ENCODE measurements at regions not wholly inside any gene's neighbourhood (a gene's known extent, or its start where the extent isn't known, plus 50 kb on each side); places are given as distances from the start of the nearest gene placed in this dataset.

DNA sequence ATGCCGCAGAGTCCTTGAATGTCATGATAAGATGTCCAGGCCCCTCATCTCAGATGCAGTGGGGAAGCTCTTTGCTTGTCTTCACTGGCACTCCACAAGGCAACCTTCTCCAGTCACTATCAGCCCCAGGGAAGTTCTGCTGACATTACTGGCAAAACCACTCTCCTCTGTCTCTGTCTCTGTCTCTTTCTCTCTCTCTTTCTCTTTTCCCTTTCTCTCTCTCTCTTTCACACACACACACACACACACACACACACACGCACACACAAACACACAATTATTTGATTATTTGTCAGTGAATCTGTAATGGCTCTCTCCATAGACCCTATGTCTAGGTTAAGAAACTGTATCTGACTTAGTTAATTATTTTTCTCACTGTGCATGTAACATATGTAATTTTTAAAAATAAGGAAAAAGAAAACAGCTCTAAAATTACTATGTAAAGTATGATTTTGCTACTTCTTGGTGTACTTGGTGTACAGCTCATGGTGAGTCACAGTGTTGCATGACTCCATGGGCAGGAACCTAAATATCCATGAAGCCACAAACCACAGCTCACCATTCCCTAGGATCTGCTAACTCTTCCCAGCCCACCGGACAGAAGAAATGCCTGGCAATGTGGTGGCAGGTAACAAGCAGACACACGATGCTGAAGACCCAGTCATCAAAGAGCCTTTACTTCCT, 594.9 kb upstream of the ID2 start:
- no peak for DNase-seq (ENCODE audit: low spot score)

DNA sequence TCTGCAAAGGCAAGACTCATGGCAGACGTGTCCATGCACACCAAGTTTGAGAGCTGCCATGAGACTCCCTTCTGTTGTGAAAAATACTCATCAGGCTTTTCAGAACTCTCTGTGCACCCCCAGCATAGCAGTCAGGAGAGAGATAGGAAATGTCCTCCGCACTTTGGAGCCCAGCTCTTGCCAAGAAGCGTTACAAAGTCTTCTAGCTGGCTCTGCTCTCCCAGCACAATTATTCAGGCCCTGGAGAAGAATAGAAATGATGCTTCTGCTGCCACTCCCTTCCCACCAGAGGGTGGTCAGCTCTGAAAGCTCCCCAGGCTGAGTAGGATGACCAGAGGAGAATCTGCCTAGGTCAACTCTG, 594.4 kb upstream of the ID2 start:
- DNase-seq (ENCODE audit: low spot score): no peak

GRCh38 chr2:8088810-8089209, 593.0 kb upstream of the ID2 start:
- no peak for DNase-seq (ENCODE audit: low spot score)

DNA sequence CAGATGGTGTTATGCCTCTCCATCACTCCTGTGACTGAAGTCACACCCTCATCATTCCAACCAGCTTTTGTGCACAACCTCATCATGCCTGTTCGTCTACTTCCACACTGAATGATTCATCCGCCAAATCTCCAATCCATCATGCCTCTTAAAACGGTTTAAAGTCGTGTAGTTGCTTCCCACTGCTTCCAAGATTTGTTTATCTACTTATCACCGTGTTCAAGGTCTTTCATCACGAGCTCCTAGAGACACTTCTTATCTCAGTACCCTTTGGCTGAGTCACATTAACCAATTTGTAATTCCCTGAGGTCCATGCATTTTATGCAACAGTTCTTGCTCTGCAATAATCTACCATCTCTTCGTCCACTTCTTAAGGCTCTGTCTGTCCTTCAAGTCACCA, 592.3 kb upstream of the ID2 start:
- DNase-seq (ENCODE audit: low spot score): no peak

DNA sequence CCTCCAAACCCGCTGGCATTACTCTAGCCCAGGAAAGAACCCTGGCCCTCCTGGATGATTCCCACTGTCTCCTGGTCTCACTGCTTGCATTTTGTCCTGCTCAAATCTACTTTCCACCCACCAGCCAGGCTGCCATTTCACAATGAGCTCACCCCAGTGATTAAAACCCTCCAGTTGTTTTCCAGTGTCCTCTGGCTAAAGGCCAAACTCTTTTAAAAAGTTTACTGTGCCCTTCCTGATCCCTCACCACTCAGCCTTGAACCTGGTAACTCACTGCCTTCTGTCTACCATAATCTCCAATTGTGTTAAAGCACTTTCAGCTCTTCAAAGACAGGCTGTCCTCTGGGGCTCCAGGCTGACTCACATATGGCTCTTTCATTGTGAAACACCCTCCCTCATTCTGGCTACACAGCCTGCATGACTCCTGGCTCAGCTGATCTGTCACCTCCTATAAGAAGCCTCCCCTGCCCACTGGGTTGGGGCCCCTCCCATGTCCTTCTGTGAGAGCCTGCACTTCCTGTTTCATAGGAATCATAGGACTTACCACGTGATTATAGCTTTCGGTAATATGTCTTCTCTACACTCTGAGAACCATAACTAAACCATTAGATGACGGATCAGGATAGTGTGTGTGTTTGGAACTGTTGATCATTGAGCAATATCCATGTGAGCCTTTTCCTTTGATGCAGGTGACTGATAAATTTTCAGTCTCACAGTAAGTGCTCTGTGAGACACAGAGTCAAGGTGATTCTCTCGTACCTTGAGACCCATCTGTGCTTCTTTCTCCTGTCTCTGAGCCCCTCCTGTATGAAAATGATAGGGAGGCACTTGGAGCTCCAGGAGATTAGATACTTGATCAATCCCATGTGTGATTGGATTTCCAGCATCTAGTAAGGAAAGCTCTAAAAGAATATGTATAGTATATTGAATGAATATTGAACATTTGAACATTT, 590.8 kb upstream of the ID2 start:
- DNase-seq (ENCODE audit: low spot score): no peak

- no peak for DNase-seq (ENCODE audit: low spot score)
Observed at GRCh38 chr2:8094526-8094925, 587.3 kb upstream of the ID2 start.

- no peak for DNase-seq (ENCODE audit: low spot score)
Observed at GRCh38 chr2:8095978-8096377, 585.9 kb upstream of the ID2 start.

GRCh38 chr2:8096484-8096883, 585.4 kb upstream of the ID2 start:
- no peak for DNase-seq (ENCODE audit: low spot score)

DNA sequence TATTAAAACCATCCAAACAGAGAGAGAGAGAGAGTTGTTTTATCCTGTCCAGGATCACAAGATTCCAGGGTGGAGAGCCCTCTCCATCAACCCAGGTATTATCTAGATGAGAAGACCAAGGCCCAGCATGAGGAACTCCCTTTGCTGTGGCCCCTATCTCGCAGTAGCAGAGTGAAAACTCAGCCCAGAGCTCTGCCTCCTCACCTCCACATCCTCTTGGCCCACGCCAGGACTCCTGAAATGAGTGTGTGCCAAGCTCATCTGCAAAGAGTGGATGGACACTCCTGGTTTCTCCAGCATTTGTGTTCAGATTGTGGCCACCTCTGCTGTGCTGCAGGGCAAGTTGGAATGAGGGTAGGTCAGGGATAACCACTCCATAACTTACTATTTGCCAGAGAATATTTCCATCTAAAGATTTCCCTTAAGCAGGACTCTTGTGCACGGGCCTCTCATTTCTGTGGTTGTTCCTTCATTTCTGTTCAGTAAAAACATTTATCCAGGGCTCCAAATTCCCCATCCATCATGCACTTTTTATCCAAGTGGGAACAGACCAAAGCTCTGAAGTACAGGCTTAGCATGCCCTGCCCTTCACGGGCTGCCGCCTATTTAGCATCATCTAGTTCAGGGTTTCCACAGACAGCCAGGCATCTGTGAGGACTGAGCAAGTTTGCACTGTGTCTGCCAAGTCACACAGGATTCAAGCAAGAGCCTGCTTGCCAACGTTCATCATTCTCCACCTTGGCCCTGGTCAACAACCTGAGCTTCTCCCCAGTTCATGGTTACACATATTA, 583.2 kb upstream of the ID2 start:
- no peak for DNase-seq (ENCODE audit: low spot score)

GRCh38 chr2:8099267-8099582, 582.6 kb upstream of the ID2 start:
- DNase-seq (ENCODE audit: low spot score): no peak

DNA sequence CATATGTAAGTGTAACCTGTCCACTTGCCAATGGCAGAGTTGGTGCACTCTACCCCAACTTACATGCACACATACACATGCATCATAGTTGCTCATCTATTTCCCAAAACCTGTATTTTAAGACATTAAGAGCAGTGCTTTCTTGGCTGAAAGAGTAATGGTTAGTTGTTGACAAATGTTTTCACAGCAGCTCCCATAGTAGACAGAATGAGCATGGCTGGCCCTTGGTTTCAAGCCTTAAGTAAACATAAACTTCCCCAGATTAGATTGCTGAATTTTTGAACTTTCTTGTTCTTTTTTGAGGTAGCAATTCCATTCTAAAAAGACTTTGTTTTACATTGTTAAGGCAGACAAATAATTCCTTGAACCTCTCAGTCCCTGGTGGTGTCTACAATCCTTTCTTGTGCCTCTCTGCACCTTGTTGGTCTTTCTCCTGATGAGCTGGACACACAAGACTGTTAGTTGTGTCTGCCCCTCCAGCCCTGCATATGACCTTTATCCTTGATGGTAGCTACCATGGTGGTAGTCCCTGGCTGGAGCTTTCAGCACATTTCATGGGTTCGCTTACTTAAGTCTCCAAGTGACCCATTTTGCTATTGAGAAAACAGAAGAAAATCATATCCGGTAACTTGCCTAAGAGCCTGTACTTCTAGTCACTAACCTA, 580.1 kb upstream of the ID2 start:
- no peak for DNase-seq (ENCODE audit: low spot score)

DNA sequence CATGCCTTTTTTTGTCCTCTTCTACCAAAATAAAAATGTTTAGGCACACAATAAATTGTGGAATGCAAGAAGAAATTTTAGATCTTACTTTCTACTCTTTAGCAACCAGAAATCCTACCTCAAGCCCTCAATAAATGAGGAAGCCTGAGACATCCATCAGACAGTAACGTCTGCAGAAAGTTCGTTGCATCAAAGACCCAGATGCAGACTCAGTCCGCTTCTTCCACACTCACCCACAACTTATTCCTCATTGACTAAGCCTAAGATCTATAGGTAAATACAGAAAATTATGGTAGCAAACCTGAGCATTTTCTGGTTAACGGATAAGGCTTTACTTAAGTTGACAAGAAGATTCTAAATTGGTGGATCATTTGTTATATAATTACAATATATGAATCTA, 579.4 kb upstream of the ID2 start:
- no peak for DNase-seq (ENCODE audit: low spot score)

DNA sequence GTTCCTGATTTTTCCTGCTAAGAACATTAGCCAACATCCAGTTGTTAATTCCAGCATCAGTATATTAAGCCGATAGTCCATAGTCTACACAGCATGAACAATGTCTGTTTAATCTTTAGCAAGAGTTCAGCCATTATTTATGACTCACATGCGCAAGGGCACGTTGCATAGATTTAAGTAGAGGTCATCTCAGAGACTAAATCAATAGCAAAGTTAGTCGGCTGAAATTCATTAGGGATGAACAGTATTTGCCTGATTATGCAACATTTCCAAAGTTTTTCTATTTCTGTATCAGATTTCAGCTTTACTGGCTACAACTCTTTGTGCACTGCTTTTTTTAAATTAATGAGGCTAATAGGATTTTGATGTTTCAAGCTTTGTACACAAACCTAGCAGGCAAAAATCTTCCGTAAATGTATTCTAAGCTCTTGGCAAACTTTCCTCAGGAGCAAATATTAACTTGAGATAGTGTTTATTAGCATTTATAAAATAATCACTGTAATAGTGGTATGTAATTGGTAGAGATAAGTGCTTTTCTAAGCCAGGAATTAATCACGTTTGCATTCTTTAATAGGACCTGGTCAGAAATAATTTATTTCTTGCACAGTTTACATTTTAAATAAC, 578.7 kb upstream of the ID2 start:
- no peak for DNase-seq (ENCODE audit: low spot score)

DNA sequence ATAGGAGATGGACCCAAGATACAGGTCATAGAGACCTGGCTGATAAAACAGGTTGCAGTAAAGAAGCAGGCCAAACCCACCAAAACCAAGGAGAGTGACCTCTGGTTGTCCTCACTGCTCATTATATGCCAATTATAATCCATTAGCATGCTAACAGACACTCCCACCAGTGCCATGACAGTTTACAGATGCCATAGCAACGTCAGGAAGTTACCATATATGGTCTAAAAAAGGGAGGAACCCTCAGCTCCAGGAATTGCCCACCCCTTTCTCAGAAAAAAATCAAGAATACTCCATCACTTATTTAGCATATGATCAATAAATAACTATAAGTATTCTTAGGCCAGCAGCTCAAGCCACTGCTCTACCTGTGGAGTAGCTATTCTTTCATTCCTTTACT, 574.7 kb upstream of the ID2 start:
- DNase-seq (ENCODE audit: low spot score): no peak

GRCh38 chr2:8107621-8108378, 574.1 kb upstream of the ID2 start:
- DNase-seq (ENCODE audit: low spot score): no peak

DNA sequence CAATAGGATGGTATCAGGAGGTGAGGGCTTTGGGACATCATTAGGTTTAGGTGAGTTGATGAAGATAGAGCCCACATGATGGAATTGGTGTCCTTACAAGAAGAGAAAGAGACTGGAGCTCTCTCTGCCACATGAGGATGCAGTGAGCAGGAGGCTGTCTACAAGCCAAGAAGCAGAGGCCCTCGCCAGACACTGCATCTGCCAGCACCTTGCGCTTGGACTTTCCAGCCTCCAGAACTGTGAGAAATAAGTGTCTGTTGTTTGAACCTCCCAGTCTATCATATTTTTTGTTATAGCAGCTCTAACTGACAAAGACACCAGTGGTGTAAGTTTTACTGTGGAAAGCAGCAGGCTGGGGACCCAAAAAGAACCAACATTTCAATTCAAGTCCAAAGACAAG, 571.1 kb upstream of the ID2 start:
- no peak for DNase-seq (ENCODE audit: low spot score)

- DNase-seq (ENCODE audit: low spot score): no peak
Observed at GRCh38 chr2:8111193-8111592, 570.7 kb upstream of the ID2 start.

GRCh38 chr2:8115456-8115855, 566.4 kb upstream of the ID2 start:
- DNase-seq (ENCODE audit: low spot score): no peak

DNA sequence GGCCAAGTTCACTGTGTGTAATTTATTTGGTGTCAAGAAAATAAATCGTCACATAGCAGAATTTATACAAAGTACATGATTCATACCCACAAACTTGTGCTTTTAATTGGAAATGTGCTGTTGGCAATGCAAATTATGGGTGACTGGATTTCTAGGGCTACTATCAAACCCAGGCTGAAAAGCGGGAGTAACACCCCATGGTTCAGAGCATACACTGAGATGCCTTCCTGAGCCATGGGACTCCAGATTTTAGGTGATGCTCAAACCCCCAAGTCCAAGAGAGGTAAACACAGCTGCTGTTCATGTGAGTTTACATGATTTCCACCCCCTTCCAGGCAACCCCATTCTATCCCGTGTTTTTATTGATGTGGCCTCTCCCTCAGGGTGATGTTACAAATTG, 565.9 kb upstream of the ID2 start:
- no peak for DNase-seq (ENCODE audit: low spot score)

DNA sequence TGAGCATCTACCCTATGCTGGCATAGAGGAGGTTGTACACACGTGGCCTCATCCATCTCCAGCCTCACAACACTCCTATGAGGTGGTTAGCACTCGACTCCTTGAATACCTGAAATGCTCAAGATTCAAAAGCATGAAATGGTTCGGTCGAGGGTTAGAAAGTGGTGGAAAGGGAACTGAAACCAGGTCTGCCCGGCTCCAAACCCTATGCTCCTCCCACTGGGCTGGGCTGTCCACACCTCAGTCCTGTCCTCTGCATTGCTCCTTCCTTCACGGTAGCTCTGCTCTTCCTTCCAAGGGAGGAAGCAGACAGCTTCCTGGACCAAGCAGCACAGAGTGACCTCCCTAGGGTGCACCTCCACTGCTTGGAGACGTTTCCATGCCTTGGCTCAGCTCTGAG, 565.2 kb upstream of the ID2 start:
- DNase-seq (ENCODE audit: low spot score): no peak

Data from D341Med (cell line).